Gastroesophageal sphincter (tissue), 3 donors: ENCODE measurements at regions not wholly inside any gene's neighbourhood (a gene's known extent, or its start where the extent isn't known, plus 50 kb on each side); places are given as distances from the start of the nearest gene placed in this dataset.

Source experiments
- EP300 ChIP-seq: sonication (generic); formaldehyde crosslinking; IDR thresholded peaks from one replicate; pipeline ENCODE4 v1.6.1; 2017; ENCODE audit warnings: antibody characterized with exemption, mild to moderate bottlenecking
- TF ChIP-seq, protein P1 (sequence below), 4 experiments: fragments of 200-600 bp in 2 of 4; fragments of 450-650 bp in 2 of 4; sonication (generic) in 1 of 4; IDR thresholded peaks; one replicate each; pipeline ENCODE4 v1.5.1; 2017 to 2019; ENCODE audit warnings: antibody characterized with exemption in 4 of 4, mild to moderate bottlenecking in 2 of 4, moderate library complexity in 2 of 4

DNA sequence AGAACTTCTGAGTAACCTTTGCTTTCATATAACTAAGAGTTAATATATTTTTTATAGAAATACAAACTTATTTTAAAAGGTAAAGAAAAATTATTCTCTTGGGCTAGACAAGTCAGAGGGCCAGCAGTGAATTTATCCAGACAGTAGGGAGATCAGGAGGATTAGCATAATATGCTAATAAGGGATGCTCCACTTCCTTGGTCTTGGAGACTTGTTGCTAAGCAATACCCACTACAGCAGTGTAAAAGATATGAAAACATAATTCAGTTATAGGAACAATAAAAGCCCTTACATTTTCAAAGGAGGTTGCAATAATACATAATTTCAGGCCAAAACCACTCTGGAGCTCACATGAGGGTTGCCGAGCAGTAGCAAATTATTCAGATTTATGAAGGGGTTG lies 615.6 kb downstream of the KCNH5 start:
- TF ChIP-seq, protein P1, sequence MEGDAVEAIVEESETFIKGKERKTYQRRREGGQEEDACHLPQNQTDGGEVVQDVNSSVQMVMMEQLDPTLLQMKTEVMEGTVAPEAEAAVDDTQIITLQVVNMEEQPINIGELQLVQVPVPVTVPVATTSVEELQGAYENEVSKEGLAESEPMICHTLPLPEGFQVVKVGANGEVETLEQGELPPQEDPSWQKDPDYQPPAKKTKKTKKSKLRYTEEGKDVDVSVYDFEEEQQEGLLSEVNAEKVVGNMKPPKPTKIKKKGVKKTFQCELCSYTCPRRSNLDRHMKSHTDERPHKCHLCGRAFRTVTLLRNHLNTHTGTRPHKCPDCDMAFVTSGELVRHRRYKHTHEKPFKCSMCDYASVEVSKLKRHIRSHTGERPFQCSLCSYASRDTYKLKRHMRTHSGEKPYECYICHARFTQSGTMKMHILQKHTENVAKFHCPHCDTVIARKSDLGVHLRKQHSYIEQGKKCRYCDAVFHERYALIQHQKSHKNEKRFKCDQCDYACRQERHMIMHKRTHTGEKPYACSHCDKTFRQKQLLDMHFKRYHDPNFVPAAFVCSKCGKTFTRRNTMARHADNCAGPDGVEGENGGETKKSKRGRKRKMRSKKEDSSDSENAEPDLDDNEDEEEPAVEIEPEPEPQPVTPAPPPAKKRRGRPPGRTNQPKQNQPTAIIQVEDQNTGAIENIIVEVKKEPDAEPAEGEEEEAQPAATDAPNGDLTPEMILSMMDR (IDR thresholded peaks at IDR 0.05) = no peak
- TF ChIP-seq EP300 = no peak
